GM12878 (cell line): ENCODE measurements at regions not wholly inside any gene's neighbourhood (a gene's known extent, or its start where the extent isn't known, plus 50 kb on each side); places are given as distances from the start of the nearest gene placed in this dataset.

Source experiments
- ATF3 ChIP-seq: IDR thresholded peaks from 2 replicates; pipeline ENCODE4 v1.6.1; 2011; ENCODE audit warnings: low read depth, mild to moderate bottlenecking, low read length, moderate library complexity, borderline replicate concordance; ENCODE audit errors: extremely low read depth
- CEBPB ChIP-seq, 2 experiments: fragments of 150-350 bp in 1 of 2; IDR thresholded peaks; 2 replicates each; pipeline ENCODE4 v1.6.1; 2012 to 2014; ENCODE audit warnings: low read depth in 2 of 2, low read length in 2 of 2, borderline replicate concordance in 1 of 2, inconsistent platforms in 1 of 2
- CTCF ChIP-seq, 3 experiments: IDR thresholded peaks in 2 of 3; conservative IDR thresholded peaks in 1 of 3; 2 replicates each; pipeline ENCODE4 v1.5.1; 2011; ENCODE audit warnings: low read depth in 3 of 3, low read length in 3 of 3, mild to moderate bottlenecking in 3 of 3, control low read depth in 2 of 3, moderate library complexity in 2 of 3, inconsistent platforms in 1 of 3, mixed read lengths in 1 of 3; ENCODE audit not compliant: control insufficient read depth in 2 of 3, insufficient read depth in 1 of 3; ENCODE audit errors: extremely low read depth in 1 of 3
- IRF3 ChIP-seq: fragments of 450-650 bp; IDR thresholded peaks from 2 replicates; pipeline ENCODE4 v1.6.1; 2014; ENCODE audit warnings: mild to moderate bottlenecking
- JUND ChIP-seq: IDR thresholded peaks from 2 replicates; pipeline ENCODE4 v1.6.1; 2012; ENCODE audit warnings: low read depth, mild to moderate bottlenecking, low read length, improper control_type of control experiment, moderate library complexity
- MXI1 ChIP-seq: fragments of 150-350 bp; IDR thresholded peaks from 2 replicates; pipeline ENCODE4 v1.6.1; 2011; ENCODE audit warnings: low read depth, mild to moderate bottlenecking, inconsistent platforms, low read length, improper control_type of control experiment
- PKNOX1 ChIP-seq: fragments of 450-650 bp; IDR thresholded peaks from 2 replicates; pipeline ENCODE4 v1.6.1; 2016; ENCODE audit warnings: mild to moderate bottlenecking
- POLR2A ChIP-seq: IDR thresholded peaks from 2 replicates; pipeline ENCODE4 v1.6.1; 2011; ENCODE audit warnings: low read depth, mild to moderate bottlenecking, low read length
- POLR2AphosphoS5 ChIP-seq: IDR thresholded peaks from 2 replicates; pipeline ENCODE4 v1.6.1; 2011; ENCODE audit warnings: mild to moderate bottlenecking, low read length, inconsistent platforms
- SP1 ChIP-seq: IDR thresholded peaks from one replicate; pipeline ENCODE4 v1.6.1; 2011; ENCODE audit warnings: low read depth, low read length
- ZBTB33 ChIP-seq: fragments of 450-650 bp; IDR thresholded peaks from 2 replicates; pipeline ENCODE4 v1.6.1; 2017; ENCODE audit warnings: mild to moderate bottlenecking
- ZSCAN29 ChIP-seq: fragments of 450-650 bp; IDR thresholded peaks from 2 replicates; pipeline ENCODE4 v1.6.1; 2017; ENCODE audit warnings: mild to moderate bottlenecking, moderate library complexity

GRCh38 chr4:185958094-185958747 is 110.7 kb upstream of the TLR3 start:
- TF ChIP-seq CTCF (IDR thresholded peaks at IDR 0.05 in 2 of 3, conservative IDR thresholded peaks at IDR 0.05 in 1 of 3; ENCODE audit: control insufficient read depth in 2 of 3, extremely low read depth in 1 of 3, insufficient read depth in 1 of 3, low read depth in 3 of 3, low read length in 3 of 3) (no peak), IRF3 (no peak), ZBTB33 (no peak), JUND (no peak), SP1 (no peak), POLR2A (no peak), ZSCAN29 (no peak), POLR2AphosphoS5 (no peak), CEBPB (IDR thresholded peaks at IDR 0.05; ENCODE audit: borderline replicate concordance in 1 of 2, low read depth in 2 of 2, low read length in 2 of 2) (no peak), MXI1 (no peak), PKNOX1 (no peak), ATF3 (no peak)
